ENCODE measurements at regions not wholly inside any gene's neighbourhood (a gene's known extent, or its start where the extent isn't known, plus 50 kb on each side); places are given as distances from the start of the nearest gene placed in this dataset.

- H3K27me3 Mint-ChIP-seq (ENCODE audit: unreplicated experiment): peaks cover 1% of the 10 kb centered on the region
- DNase-seq: no peak
- no peak overlapping the region for H3K4me3 Mint-ChIP-seq (ENCODE audit: unreplicated experiment)
- H3K9me3 Mint-ChIP-seq (ENCODE audit: unreplicated experiment): no peaks in the 10 kb centered on the region
- no peaks in the 10 kb centered on the region for H3K36me3 Mint-ChIP-seq (ENCODE audit: unreplicated experiment)
- no peak for TF ChIP-seq CTCF (IDR thresholded peaks at IDR 0.05; ENCODE audit: partially characterized antibody, unreplicated experiment)
- H3K4me1 Mint-ChIP-seq (ENCODE audit: low read depth, unreplicated experiment): no peaks in the 10 kb centered on the region
- no peak overlapping the region for H3K27ac Mint-ChIP-seq (ENCODE audit: unreplicated experiment)
Measured at GRCh38 chr6:81621816-81622395, 130.6 kb downstream of the TENT5A start.

GRCh38 chr6:81614292-81614691 is 138.2 kb downstream of the TENT5A start:
- Mint-ChIP-seq H3K27ac (ENCODE audit: unreplicated experiment) (no peak overlapping the region), H3K27me3 (ENCODE audit: unreplicated experiment) (no peaks in the 10 kb centered on the region), H3K36me3 (ENCODE audit: unreplicated experiment) (no peaks in the 10 kb centered on the region), H3K4me1 (ENCODE audit: low read depth, unreplicated experiment) (peaks cover 4% of the 10 kb centered on the region), H3K9me3 (ENCODE audit: unreplicated experiment) (no peaks in the 10 kb centered on the region), H3K4me3 (ENCODE audit: unreplicated experiment) (no peak overlapping the region)
- DNase-seq: no peak
- TF ChIP-seq CTCF (IDR thresholded peaks at IDR 0.05; ENCODE audit: partially characterized antibody, unreplicated experiment): no peak

- no peak for TF ChIP-seq CTCF (IDR thresholded peaks at IDR 0.05; ENCODE audit: partially characterized antibody, unreplicated experiment)
- no peak overlapping the region for H3K4me3 Mint-ChIP-seq (ENCODE audit: unreplicated experiment)
Measured at GRCh38 chr6:81613606-81614005, 138.9 kb downstream of the TENT5A start.

GRCh38 chr6:81612136-81612535 is 140.3 kb downstream of the TENT5A start:
- H3K36me3 Mint-ChIP-seq (ENCODE audit: unreplicated experiment): no peaks in the 10 kb centered on the region
- H3K27ac Mint-ChIP-seq (ENCODE audit: unreplicated experiment): no peak overlapping the region

More at GRCh38 chr6:81613606-81614005, 138.9 kb downstream of the TENT5A start:
- H3K27me3 Mint-ChIP-seq (ENCODE audit: unreplicated experiment): no peaks in the 10 kb centered on the region
- no peaks in the 10 kb centered on the region for H3K9me3 Mint-ChIP-seq (ENCODE audit: unreplicated experiment)
- H3K36me3 Mint-ChIP-seq (ENCODE audit: unreplicated experiment): no peaks in the 10 kb centered on the region
- H3K27ac Mint-ChIP-seq (ENCODE audit: unreplicated experiment): no peak overlapping the region
- no peak for DNase-seq
- peaks cover 4% of the 10 kb centered on the region for H3K4me1 Mint-ChIP-seq (ENCODE audit: low read depth, unreplicated experiment)

More at GRCh38 chr6:81612136-81612535, 140.3 kb downstream of the TENT5A start:
- no peak for TF ChIP-seq CTCF (IDR thresholded peaks at IDR 0.05; ENCODE audit: partially characterized antibody, unreplicated experiment)
- no peak overlapping the region for H3K4me3 Mint-ChIP-seq (ENCODE audit: unreplicated experiment)
- H3K4me1 Mint-ChIP-seq (ENCODE audit: low read depth, unreplicated experiment): peaks cover 4% of the 10 kb centered on the region
- no peak for DNase-seq
- H3K27me3 Mint-ChIP-seq (ENCODE audit: unreplicated experiment): no peaks in the 10 kb centered on the region
- no peaks in the 10 kb centered on the region for H3K9me3 Mint-ChIP-seq (ENCODE audit: unreplicated experiment)

All from glutamatergic neuron (in vitro differentiated cells).